SK-N-SH treated with all-trans-retinoic acid at 6 μM for 48 hours (cell line): ENCODE measurements at regions not wholly inside any gene's neighbourhood (a gene's known extent, or its start where the extent isn't known, plus 50 kb on each side); places are given as distances from the start of the nearest gene placed in this dataset.

Source experiments
- BACH2 ChIP-seq: fragments of 250-450 bp; sonication (Bioruptor Pico); IDR thresholded peaks from 2 replicates; pipeline ENCODE4 v1.9.0; 2021; ENCODE audit warnings: mild to moderate bottlenecking, borderline replicate concordance
- PATZ1 ChIP-seq: fragments of 250-450 bp; sonication (Bioruptor Pico); IDR thresholded peaks from 2 replicates; pipeline ENCODE4 v1.8.0; 2020; ENCODE audit warnings: mild to moderate bottlenecking, moderate library complexity, borderline replicate concordance
- RARB ChIP-seq: fragments of 250-450 bp; sonication (Bioruptor Pico); IDR thresholded peaks from 2 replicates; pipeline ENCODE4 v1.8.0; 2021; ENCODE audit warnings: mild to moderate bottlenecking, moderate library complexity
- TOX ChIP-seq: fragments of 250-450 bp; sonication (Bioruptor Pico); IDR thresholded peaks from 2 replicates; pipeline ENCODE4 v1.8.0; 2021; ENCODE audit warnings: mild to moderate bottlenecking, moderate library complexity, borderline replicate concordance
- TSHZ2 ChIP-seq: fragments of 250-450 bp; sonication (Bioruptor Pico); IDR thresholded peaks from 2 replicates; pipeline ENCODE4 v1.5.0; 2020; ENCODE audit warnings: mild to moderate bottlenecking, moderate library complexity
- ZFP3 ChIP-seq: fragments of 250-450 bp; sonication (Bioruptor Pico); IDR thresholded peaks from 2 replicates; pipeline ENCODE4 v1.5.0; 2020; ENCODE audit warnings: mild to moderate bottlenecking, moderate library complexity
- ZFP30 ChIP-seq: fragments of 450-650 bp; formaldehyde crosslinking; IDR thresholded peaks from 2 replicates; pipeline ENCODE4 v1.5.0; 2022; ENCODE audit warnings: mild to moderate bottlenecking, moderate library complexity
- ZNF565 ChIP-seq: fragments of 450-650 bp; formaldehyde crosslinking; conservative IDR thresholded peaks from 2 replicates; pipeline ENCODE4 v1.5.0; 2020; ENCODE audit warnings: low read depth, mild to moderate bottlenecking, moderate library complexity
- ZNF8 ChIP-seq: fragments of 450-650 bp; formaldehyde crosslinking; IDR thresholded peaks from 2 replicates; pipeline ENCODE4 v1.5.0; 2020; ENCODE audit warnings: mild to moderate bottlenecking, moderate library complexity

- TF ChIP-seq RARB (CRISPR knock-in tag): no peak
- no peak for TF ChIP-seq ZFP30 (CRISPR knock-in tag)
- TF ChIP-seq BACH2 (CRISPR knock-in tag): no peak
- no peak for TF ChIP-seq ZFP3 (CRISPR knock-in tag)
- no peak for TF ChIP-seq TOX (CRISPR knock-in tag)
- no peak for TF ChIP-seq ZNF8 (CRISPR knock-in tag)
- no peak for TF ChIP-seq ZNF565 (CRISPR knock-in tag)
- TF ChIP-seq PATZ1 (CRISPR knock-in tag): no peak
- no peak for TF ChIP-seq TSHZ2 (CRISPR knock-in tag)
These were observed 105.2 kb downstream of the MRPL39 start for GRCh38 chr21:25501996-25502665.
